Caco-2 (cell line): ENCODE measurements at regions not wholly inside any gene's neighbourhood (a gene's known extent, or its start where the extent isn't known, plus 50 kb on each side); places are given as distances from the start of the nearest gene placed in this dataset.

ENCODE experiments used
- BruUV-seq: library from RNA; stranded (reverse); fragments of 400-500 nt; replicated peaks from 2 replicates; lab custom pipeline; 2021; lab: Mats Ljungman, UMichigan
- CTCF ChIA-PET: fragments of 300-600 bp; sonication (Branson Sonifier 250); formaldehyde crosslinking; loops from one replicate; lab custom pipeline; 2022; ENCODE audit warnings: antibody characterized with exemption; lab: Charles Lee
- POLR2A ChIA-PET: fragments of 300-600 bp; sonication (Branson Sonifier 250); formaldehyde crosslinking; loops from one replicate; lab custom pipeline; 2022; ENCODE audit warnings: antibody characterized with exemption; lab: Charles Lee
- DNase-seq, 2 experiments: peaks; one replicate each; pipeline versions ENCODE4 v3.0.0 to v3.0.0-alpha.2; 2020 to 2022
- H3K27me3 ChIP-seq: replicated peaks from 2 replicates; pipeline ENCODE4 v1.6.0; 2011; ENCODE audit warnings: low read length; ENCODE audit not compliant: control insufficient read depth, insufficient read depth
- H3K36me3 ChIP-seq: 2 replicates; pipeline ENCODE4 v1.5.1; 2011; ENCODE audit warnings: low read length; ENCODE audit not compliant: control insufficient read depth, insufficient read depth
- H3K4me1 ChIP-seq: fragments of 250-450 bp; sonication (Bioruptor Pico); 2 replicates; pipeline ENCODE4 v1.5.1; 2020; ENCODE audit warnings: mild to moderate bottlenecking
- H3K4me3 ChIP-seq: 2 replicates; pipeline ENCODE4 v1.5.1; 2011; ENCODE audit warnings: low read depth, mild to moderate bottlenecking, control low read depth, low read length
- H3K9me3 ChIP-seq: fragments of 250-450 bp; sonication (Bioruptor Pico); 2 replicates; pipeline ENCODE4 v1.5.1; 2020; ENCODE audit warnings: mild to moderate bottlenecking, moderate library complexity
- H3K27ac Mint-ChIP-seq: one replicate; pipeline ENCODE4 v1.8.0; 2022; ENCODE audit warnings: mixed read lengths; ENCODE audit not compliant: unreplicated experiment
- H3K27me3 Mint-ChIP-seq: one replicate; pipeline ENCODE4 v1.8.0; 2022; ENCODE audit warnings: mixed read lengths; ENCODE audit not compliant: insufficient read depth, unreplicated experiment
- H3K36me3 Mint-ChIP-seq: one replicate; pipeline ENCODE4 v1.8.0; 2022; ENCODE audit warnings: mild to moderate bottlenecking, mixed read lengths; ENCODE audit not compliant: insufficient read depth, unreplicated experiment
- H3K4me1 Mint-ChIP-seq: one replicate; pipeline ENCODE4 v1.8.0; 2022; ENCODE audit warnings: low read depth, mixed read lengths; ENCODE audit not compliant: unreplicated experiment
- H3K4me3 Mint-ChIP-seq: one replicate; pipeline ENCODE4 v1.8.0; 2022; ENCODE audit warnings: mild to moderate bottlenecking, moderate library complexity, mixed read lengths; ENCODE audit not compliant: unreplicated experiment
- H3K9me3 Mint-ChIP-seq: one replicate; pipeline ENCODE4 v1.8.0; 2022; ENCODE audit warnings: mixed read lengths; ENCODE audit not compliant: unreplicated experiment
- intact Hi-C: fragments of 100-400 bp; cut with micrococcal nuclease; formaldehyde crosslinking; loops from one replicate; pipeline ENCODE4 v1.10.0; 2022; ENCODE audit not compliant: unreplicated experiment
- TF ChIP-seq, protein P1 (sequence below), 2 experiments: fragments of 200-600 bp in 1 of 2; IDR thresholded peaks; 1 replicate in 1 of 2; 2 replicates in 1 of 2; pipeline versions ENCODE4 v1.5.1 to v1.8.0; 2011 to 2022; ENCODE audit warnings: antibody characterized with exemption in 1 of 2, control low read depth in 1 of 2, inconsistent platforms in 1 of 2, low read depth in 1 of 2, low read length in 1 of 2, mild to moderate bottlenecking in 1 of 2, moderate library complexity in 1 of 2; ENCODE audit not compliant: insufficient read depth in 1 of 2, severe bottlenecking in 1 of 2, unreplicated experiment in 1 of 2

DNA sequence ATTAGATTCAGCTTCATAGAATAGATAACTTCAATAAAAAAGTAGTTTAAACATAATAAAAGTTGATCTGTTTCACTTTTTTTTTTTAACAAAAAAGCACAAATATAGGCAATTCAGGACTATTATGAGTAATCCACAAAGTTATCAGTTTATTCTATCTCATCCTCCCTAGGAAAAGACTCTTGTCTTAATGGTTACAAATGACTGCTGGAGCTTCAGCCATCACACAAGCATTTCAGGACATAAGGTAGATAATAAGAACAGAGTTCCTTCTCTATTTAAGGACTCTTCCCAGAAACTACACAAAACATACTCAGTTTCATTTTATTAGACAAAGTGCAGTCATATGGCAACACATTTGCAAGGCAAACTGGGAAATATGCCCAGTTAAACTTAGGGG lies 357.6 kb upstream of the SETBP1 start:
- Mint-ChIP-seq H3K9me3 (no peaks in the 10 kb centered on the region), H3K27me3 (peaks cover 3% of the 10 kb centered on the region), H3K4me3 (no peak overlapping the region), H3K36me3 (no peaks in the 10 kb centered on the region), H3K27ac (no peak overlapping the region), H3K4me1 (no peaks in the 10 kb centered on the region)
- CTCF ChIA-PET = no interaction called here
- H3K4me3 ChIP-seq = no peak overlapping the region
- no TSS peak for BruUV-seq
- H3K4me1 ChIP-seq = no peaks in the 10 kb centered on the region
- DNase-seq = no peak
- H3K36me3 ChIP-seq = no peaks in the 10 kb centered on the region
- no peaks in the 10 kb centered on the region for H3K27me3 ChIP-seq
- TF ChIP-seq, protein P1, sequence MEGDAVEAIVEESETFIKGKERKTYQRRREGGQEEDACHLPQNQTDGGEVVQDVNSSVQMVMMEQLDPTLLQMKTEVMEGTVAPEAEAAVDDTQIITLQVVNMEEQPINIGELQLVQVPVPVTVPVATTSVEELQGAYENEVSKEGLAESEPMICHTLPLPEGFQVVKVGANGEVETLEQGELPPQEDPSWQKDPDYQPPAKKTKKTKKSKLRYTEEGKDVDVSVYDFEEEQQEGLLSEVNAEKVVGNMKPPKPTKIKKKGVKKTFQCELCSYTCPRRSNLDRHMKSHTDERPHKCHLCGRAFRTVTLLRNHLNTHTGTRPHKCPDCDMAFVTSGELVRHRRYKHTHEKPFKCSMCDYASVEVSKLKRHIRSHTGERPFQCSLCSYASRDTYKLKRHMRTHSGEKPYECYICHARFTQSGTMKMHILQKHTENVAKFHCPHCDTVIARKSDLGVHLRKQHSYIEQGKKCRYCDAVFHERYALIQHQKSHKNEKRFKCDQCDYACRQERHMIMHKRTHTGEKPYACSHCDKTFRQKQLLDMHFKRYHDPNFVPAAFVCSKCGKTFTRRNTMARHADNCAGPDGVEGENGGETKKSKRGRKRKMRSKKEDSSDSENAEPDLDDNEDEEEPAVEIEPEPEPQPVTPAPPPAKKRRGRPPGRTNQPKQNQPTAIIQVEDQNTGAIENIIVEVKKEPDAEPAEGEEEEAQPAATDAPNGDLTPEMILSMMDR (IDR thresholded peaks at IDR 0.05; ENCODE audit: insufficient read depth in 1 of 2, low read depth in 1 of 2, low read length in 1 of 2, severe bottlenecking in 1 of 2, unreplicated experiment in 1 of 2) = no peak
- POLR2A ChIA-PET = no interaction called here
- intact Hi-C loops = no loop called here
- no peaks in the 10 kb centered on the region for H3K9me3 ChIP-seq

DNA sequence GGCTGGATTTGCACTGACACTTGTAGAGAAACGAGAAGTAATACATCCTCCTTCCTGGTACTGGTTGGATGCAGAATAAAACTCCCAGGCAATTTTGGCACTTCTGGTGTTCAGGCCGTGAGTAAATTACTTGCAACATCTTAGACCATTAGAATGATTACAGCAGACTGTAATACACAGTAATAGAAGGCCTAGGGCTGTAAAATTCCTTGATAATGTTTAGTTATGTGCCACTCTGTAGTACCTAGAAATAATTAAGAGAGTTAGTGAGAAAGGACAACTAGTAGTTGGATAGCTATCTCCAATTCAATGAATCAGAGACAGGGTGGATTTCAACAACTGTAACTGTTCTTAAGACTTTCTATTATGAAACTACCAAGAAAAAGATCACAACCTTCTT lies 356.3 kb upstream of the SETBP1 start:
- H3K4me1 Mint-ChIP-seq = no peaks in the 10 kb centered on the region
- Histone ChIP-seq H3K27me3 (no peaks in the 10 kb centered on the region), H3K36me3 (no peaks in the 10 kb centered on the region), H3K4me1 (no peaks in the 10 kb centered on the region), H3K4me3 (no peak overlapping the region), H3K9me3 (no peaks in the 10 kb centered on the region)
- CTCF ChIA-PET = no interaction called here
- no peak overlapping the region for H3K27ac Mint-ChIP-seq
- no peaks in the 10 kb centered on the region for H3K9me3 Mint-ChIP-seq
- BruUV-seq = no TSS peak
- intact Hi-C loops = no loop called here
- peaks cover 3% of the 10 kb centered on the region for H3K27me3 Mint-ChIP-seq
- no peaks in the 10 kb centered on the region for H3K36me3 Mint-ChIP-seq
- TF ChIP-seq, protein P1 (IDR thresholded peaks at IDR 0.05; ENCODE audit: insufficient read depth in 1 of 2, low read depth in 1 of 2, low read length in 1 of 2, severe bottlenecking in 1 of 2, unreplicated experiment in 1 of 2) = no peak
- DNase-seq = no peak
- no peak overlapping the region for H3K4me3 Mint-ChIP-seq
- POLR2A ChIA-PET = no interaction called here

DNA sequence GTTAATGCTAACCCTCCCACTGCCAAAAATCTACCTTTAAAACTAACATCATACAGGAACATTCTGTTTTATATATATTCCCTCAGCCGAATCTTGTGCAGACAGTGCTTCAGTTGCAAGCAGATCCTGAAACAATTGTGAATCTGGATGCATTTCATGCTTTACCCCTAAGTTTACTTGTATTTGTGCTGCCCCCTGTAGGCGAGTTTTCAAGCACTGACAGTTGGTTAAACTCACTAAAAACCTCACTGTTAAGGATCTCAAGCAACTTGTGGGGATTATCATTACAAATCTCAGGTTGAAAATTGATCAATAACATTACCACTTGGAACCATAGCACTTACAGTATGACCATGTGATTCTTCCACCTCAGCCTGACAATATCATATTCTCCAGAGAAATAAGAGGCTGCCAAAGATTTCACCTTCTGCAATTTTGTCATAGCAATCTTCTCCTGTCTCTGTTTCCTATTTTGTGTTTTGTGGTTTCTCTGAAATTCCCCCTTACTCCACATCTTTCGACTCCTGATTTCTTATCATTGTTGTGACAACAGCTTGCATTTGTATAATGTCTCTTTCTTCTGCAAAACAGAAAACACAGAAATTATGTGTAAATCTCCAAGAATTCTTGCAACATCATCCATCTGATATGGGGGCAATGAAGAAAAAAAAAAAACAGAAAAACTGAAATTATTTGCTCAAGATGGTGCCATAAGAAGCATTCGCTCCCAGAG lies 354.6 kb upstream of the SETBP1 start:
- H3K4me1 ChIP-seq = no peaks in the 10 kb centered on the region
- H3K27me3 ChIP-seq = no peaks in the 10 kb centered on the region
- CTCF ChIA-PET = no interaction called here
- BruUV-seq = no TSS peak
- TF ChIP-seq, protein P1 (IDR thresholded peaks at IDR 0.05; ENCODE audit: insufficient read depth in 1 of 2, low read depth in 1 of 2, low read length in 1 of 2, severe bottlenecking in 1 of 2, unreplicated experiment in 1 of 2) = peak in 1 of 2 experiments; percentile 41
- no peaks in the 10 kb centered on the region for H3K4me1 Mint-ChIP-seq
- no peaks in the 10 kb centered on the region for H3K9me3 Mint-ChIP-seq
- no peak overlapping the region for H3K4me3 Mint-ChIP-seq
- H3K27ac Mint-ChIP-seq = no peak overlapping the region
- H3K9me3 ChIP-seq = no peaks in the 10 kb centered on the region
- POLR2A ChIA-PET = no interaction called here
- H3K4me3 ChIP-seq = no peak overlapping the region
- no peaks in the 10 kb centered on the region for H3K36me3 Mint-ChIP-seq
- intact Hi-C loops = loop anchor here (5.0 kb wide), 1 partner anchor 194 kb away; no protein-coding TSS in a partner anchor
- peak; percentile 26 to 35 for DNase-seq
- H3K27me3 Mint-ChIP-seq = peaks cover 3% of the 10 kb centered on the region
- no peaks in the 10 kb centered on the region for H3K36me3 ChIP-seq
